ENCODE measurements at regions not wholly inside any gene's neighbourhood (a gene's known extent, or its start where the extent isn't known, plus 50 kb on each side); places are given as distances from the start of the nearest gene placed in this dataset.

DNA sequence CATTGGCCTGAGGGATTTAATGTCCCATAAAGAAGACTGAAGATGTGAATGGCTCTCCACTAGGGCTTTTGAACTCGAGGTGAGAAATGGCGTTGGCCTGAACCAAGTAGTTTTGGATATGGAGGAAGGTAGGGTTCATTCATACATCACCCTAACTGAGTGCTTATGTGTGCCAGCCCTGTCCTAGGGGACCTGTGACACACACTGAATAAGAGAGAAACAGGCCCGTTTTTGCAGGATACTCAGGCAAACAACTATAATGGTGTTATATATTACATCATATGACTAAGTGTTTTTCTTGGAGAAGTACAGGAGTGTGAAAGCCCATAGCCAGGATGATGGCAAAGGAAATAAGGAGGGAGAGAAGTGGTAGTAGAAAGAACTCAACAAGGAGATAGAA lies 368.1 kb downstream of the TMEM135 start:
- DNase-seq, result no peak

DNA sequence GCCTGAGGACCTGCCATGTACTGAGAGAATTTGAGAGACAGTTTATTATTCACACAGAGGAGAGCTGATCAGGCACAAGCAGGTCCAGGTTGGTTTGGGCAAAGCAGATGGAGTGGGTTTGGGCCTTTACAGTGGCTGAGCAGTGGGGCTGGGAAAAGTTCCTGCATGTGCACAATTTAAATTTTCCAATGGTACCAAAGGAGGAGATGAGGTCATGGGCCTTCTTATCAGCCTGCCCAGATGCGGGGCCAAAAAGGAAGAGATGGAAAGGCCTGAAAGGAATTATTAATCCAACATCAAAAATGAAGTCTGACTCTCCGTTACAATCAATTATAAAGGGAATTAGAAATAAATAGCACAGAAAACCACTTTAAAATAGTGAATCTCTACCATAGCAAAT lies 367.6 kb downstream of the TMEM135 start:
- no peak for DNase-seq

DNA sequence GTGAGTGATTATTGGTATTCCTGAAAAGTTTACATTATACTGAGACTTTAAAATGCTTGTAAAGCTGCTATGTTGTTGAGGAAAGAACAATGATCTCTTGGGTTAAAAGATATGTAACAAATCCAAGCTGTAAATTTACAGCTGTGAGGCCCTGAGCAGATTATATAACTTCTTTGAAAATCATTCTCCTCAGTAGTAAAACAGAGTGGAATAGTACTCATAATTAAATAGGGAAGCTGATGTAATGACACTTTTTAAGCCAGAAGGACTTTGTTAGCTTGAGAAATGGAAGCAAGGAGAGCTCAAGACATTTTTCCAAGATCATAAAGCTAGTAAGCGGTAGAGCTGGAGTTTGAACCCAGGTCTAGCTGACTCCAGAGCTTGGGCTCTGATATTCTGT lies 363.9 kb downstream of the TMEM135 start:
- no peak for DNase-seq

DNA sequence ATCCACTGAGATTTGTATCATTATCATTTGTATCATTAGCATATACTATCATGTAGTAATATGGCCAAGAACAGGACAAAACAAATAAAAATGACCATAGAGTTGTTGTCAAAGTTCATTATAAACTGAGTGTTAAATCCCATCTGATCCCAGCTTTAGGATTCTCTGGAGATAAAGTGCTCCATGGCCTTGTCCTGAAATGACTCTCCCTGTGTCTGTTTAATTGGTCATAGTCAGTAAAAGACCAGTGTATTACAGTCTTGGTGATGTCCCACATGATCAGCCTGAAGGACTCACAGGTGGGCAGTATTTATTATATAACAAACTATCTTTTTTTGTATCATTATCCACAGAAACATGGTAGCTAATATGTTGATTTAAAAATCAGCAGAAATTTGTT lies 361.6 kb downstream of the TMEM135 start:
- no peak for DNase-seq

DNA sequence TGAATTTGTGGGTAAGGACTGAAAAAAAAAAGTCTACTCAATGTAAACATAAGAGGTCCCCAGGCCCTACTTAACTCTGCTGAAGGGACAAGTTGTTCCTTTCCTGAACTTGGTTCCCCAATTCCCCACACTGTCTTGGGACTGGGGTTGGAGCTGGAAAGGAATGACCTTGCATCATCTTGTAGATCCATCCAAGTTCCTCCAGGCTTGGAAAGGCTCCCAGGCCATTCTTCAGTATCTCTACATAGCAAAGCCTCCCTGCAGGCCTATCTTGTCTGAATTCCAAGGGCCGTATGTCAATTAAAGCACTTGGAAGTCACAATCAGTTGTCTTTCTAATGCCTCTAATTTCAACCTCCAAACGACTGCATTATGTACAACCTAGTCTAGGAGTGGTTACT lies 361.2 kb downstream of the TMEM135 start:
- DNase-seq, result no peak

DNA sequence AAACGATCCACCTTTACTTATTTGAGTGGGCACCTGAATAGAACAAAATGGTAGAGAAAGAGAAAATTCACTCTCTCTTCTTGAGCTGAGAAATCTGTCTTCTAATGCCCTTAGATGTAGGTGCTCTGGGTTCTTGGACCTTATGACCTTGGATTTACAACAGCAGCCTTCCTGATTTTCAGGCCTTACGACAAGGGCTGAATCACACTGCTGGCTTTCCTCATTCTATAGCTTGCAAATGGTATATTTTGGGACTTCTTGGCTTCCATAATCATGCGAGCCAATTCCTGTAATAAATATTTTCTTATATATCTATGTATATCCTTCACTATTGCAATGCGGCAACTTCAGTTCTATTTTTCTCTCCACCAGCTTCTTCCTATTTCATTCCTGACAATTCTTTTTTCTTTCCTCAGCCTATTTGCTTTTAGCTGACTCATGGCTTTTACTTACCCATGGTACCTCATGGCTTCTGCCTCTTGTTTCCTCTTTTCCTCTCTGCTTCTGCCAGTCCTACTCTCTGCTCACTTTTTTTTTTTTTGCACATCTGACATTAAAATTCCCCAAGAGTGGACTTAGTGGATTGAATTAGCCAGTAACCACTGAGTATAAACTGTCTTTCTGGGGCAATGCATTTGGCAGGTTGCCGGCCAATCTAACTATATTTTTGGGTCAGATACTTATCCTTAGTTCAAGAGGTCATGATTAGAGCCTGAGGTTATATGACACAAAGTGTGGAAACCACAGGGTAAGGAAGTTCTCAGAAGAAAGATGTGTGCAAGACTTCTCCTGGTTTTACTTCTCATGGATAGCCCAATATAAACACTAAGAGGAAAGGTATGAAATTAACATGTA lies 359.5 kb downstream of the TMEM135 start:
- DNase-seq, result no peak

DNA sequence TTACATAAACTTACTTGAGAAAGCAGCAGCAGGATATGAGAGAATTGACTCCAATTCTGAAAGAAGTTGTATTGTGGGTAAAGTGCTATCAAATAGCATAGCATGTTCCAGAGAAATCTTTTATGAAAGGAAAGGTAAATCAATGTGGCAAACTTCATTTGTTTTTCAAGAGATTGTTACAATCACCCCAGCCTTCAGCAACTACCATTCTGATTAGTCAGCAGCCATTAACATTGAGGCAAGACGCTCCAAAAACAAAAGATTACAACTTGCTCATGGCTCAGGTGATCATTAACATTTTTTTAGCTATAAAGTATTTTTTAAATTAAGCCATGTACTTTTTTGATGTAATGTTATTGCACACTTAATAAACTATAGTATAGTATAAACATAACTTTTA lies 357.2 kb downstream of the TMEM135 start:
- no peak for DNase-seq

DNA sequence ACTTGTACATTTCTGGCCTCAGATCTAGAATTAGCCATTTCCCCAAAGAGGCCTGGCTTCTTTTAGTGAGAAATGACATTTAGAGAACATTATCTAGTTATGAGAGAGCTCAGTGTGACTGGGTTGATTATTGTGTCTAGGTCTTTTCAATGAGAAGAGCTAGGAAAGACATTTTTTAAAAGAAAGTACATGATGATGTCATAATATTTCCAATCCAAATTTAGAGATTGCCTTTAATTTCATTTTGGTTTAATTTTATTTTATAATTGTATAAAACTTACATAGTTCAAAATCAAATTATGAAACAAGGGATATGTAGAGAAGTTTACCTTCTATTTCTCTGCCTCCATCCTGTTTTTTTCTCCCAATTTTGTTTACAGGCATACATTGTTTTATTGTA lies 354.9 kb downstream of the TMEM135 start:
- no peak for DNase-seq

DNA sequence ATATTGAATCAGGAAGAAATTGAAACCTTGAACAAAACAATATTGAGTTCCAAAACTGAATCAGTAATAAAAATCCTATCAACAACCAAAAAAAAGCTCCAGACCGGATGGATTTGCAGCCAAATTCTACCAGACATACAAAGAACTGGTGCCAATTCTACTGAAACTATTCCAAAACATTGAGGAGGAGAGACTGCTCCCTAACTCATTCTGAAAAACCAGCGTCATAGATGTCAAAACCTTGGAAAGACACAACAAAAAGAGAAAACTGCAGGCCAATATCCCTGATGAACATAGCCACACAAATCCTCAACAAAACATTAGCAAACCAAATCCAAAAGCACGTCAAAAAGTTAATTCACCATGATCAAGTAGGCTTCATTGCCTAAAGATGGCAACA lies 353.8 kb downstream of the TMEM135 start:
- no peak for DNase-seq

DNA sequence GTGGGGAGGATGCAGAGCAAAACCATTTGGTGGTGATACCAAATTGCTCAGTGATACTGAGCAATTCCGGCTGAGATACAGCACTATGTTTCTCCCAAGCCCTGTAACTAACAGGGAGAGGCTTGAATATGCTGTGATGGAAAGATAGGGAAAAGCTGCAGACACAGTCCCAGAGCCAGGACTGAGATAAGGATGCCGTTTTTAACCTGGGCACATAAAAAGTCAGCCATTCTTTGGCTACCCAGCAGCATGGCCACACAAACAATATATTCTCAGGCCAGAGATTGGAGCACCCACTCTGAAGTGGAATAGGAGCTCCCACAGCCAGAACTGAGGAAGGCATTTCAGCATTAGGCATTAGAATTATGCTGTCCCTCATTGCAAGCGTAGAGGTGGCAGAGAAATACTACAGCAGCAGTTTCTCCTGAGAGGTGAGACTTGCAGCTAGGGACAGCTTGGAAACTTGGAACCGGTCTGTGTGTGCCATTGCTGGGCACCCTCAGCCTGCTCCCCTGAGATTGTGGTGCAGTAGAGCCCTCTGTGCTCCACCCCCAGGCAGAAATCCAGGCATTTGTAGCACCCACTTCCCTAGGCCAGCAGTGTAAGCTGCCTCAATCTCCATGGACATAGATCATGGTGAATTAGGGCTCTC lies 346.5 kb downstream of the TMEM135 start:
- no peak for DNase-seq

DNA sequence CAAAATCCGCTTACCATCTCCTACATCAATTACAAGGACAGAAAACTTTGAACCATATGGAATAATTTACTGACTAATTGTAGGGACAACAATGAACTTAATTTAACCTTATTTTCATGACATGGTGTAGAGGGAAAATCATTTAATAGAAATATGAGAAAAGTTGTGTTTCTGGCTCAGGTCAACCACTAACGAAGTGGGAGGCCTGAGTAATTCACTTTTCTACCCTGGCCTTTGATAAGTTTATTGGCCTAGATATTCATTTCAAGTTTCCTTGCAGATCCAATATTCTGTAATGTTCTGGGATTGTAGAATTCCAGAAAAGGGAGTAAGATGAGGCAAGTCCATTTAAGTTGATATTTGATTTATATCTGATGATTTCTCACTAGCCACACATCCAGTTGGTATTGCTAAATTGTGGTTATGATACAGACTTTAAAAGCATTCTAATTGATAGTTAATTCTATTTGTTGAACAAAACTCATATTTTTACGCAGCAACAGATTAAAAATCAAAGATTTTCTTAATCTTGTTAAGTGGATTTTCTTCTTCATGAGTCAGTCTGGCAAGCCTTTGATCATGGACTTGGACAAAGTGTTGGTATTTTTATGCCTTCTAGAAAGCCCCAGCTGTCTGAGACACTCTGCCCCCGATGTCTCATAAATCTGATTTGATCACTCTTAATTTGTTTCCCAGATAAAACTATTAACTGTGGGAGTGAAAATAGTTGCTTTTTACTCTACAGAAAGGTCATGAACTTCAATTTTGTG lies 336.5 kb downstream of the TMEM135 start:
- DNase-seq, result no peak

Data from CD4-positive, alpha-beta T cell treated with Interleukin-6 for 4 hours (primary cell).